ENCODE measurements at regions not wholly inside any gene's neighbourhood (a gene's known extent, or its start where the extent isn't known, plus 50 kb on each side); places are given as distances from the start of the nearest gene placed in this dataset.

DNA sequence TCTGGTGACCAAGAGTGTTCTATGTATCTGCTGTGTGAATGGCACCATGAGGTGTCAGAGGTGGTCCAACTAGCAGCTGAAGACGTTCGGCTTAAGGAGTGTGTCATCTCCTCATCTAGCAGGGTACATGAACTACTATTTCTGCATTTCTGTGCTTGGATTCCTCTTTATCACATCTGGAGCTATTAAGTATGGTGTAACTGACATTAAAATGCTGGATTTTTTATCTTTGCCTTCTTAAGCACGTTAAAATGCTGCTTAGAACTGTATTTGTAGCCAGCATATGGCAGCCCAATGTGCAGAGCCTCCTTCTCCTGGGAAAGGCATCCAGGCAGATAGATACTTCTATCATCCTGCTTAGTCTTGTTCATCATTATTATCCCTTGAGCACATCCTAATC, 409.3 kb upstream of the MMADHC start:
- H3K27ac ChIP-seq, result no peak overlapping the region
- TF ChIP-seq ZFX (IDR thresholded peaks at IDR 0.05), result no peak

DNA sequence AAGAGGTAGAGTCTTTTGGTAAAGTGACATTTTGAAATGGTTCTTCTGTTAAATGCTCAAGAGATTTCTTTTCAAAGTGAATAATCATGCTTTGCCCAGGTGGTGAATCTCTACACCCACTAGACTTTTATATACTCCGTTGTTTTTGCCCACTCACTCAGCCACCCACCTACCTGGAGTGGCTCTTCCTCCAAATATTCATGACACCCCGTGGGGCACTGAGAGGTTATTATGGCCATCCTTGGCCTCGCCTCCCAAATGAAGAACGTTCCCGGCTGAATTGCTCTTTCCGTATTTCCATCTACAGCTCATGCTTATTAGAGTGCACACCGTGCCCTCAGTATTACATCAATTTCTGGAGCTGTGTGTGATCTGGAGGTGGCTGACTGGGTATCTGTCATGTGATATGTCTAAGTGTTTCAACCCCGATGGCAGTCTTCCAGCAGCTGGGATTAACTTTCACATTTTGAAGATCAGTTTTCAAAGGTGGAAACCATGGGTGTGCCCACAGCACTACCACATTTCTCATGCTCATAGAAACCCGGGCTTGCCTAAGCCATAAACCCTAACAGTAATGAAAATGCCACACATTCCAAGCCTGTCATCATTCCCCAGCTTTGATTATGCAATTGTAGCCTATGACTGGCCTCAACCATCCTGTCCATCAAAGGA, 406.6 kb upstream of the MMADHC start:
- TF ChIP-seq ZFX (IDR thresholded peaks at IDR 0.05), result no peak
- TF ChIP-seq, protein P1, sequence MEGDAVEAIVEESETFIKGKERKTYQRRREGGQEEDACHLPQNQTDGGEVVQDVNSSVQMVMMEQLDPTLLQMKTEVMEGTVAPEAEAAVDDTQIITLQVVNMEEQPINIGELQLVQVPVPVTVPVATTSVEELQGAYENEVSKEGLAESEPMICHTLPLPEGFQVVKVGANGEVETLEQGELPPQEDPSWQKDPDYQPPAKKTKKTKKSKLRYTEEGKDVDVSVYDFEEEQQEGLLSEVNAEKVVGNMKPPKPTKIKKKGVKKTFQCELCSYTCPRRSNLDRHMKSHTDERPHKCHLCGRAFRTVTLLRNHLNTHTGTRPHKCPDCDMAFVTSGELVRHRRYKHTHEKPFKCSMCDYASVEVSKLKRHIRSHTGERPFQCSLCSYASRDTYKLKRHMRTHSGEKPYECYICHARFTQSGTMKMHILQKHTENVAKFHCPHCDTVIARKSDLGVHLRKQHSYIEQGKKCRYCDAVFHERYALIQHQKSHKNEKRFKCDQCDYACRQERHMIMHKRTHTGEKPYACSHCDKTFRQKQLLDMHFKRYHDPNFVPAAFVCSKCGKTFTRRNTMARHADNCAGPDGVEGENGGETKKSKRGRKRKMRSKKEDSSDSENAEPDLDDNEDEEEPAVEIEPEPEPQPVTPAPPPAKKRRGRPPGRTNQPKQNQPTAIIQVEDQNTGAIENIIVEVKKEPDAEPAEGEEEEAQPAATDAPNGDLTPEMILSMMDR (conservative IDR thresholded peaks at IDR 0.05), result no peak
- no peak overlapping the region for H3K27ac ChIP-seq

DNA sequence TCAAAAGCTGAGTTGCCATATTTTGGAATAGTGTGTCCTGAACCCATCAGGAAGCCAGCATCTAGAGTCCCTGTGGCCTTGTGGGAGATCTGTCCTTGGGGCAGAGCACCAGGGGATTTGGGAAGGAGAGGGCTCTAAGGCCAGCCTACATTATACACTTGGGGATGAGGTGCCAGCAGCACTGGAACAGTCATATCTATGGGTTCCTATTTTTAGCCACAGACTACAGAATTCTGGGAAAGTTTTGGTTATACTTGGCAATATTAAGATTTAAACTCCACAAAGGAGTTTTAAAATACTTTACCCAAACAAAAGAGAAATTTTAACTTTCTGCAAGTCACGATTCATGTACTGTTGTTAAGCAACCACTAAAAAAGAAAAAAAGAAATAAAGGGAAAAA, 405.7 kb upstream of the MMADHC start:
- H3K27ac ChIP-seq, result no peak overlapping the region
- TF ChIP-seq, protein P1 (conservative IDR thresholded peaks at IDR 0.05), result no peak
- TF ChIP-seq ZFX (IDR thresholded peaks at IDR 0.05), result no peak

DNA sequence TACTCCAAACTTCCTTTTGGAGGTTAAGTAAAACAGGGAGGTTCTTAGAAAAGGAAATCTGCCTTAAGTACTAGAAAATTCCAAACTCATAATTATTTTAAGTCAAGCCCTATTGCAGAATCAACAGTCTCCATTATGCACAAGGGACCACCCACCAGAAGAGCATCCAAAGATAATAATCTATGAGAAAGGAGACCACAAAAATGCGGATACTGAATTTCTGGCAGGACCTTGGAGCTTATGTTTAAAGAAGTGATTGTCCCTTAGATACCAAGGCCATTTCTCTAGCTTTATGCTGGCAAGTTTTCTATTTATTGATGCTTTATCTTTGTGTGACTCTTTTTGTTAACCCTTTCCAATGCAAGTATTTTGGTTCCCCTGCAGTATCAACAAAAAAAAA, 404.0 kb upstream of the MMADHC start:
- no peak overlapping the region for H3K27ac ChIP-seq
- TF ChIP-seq ZFX (IDR thresholded peaks at IDR 0.05), result no peak
- TF ChIP-seq, protein P1 (conservative IDR thresholded peaks at IDR 0.05), result peak; percentile 13; the same call in 1 of the 2 replicates

DNA sequence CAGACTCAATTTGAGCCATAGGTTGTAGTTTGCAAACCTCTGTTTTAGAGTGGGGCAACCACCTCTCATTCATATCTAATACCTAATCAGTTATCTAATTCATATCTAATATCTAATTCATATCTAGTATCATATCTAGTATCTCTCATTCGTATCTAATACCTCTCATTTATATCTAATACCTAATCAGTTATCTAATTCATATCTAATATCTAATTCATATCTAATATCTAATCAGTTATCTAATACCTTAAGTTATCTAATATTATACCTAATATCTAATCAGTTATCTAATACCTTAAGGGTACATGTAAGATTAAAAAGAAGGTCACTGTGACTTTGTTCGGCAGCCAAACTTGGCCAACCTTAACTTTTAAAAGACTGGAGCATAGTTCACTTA, 403.4 kb upstream of the MMADHC start:
- TF ChIP-seq, protein P1 (conservative IDR thresholded peaks at IDR 0.05), result no peak
- TF ChIP-seq ZFX (IDR thresholded peaks at IDR 0.05), result no peak
- H3K27ac ChIP-seq, result no peak overlapping the region

DNA sequence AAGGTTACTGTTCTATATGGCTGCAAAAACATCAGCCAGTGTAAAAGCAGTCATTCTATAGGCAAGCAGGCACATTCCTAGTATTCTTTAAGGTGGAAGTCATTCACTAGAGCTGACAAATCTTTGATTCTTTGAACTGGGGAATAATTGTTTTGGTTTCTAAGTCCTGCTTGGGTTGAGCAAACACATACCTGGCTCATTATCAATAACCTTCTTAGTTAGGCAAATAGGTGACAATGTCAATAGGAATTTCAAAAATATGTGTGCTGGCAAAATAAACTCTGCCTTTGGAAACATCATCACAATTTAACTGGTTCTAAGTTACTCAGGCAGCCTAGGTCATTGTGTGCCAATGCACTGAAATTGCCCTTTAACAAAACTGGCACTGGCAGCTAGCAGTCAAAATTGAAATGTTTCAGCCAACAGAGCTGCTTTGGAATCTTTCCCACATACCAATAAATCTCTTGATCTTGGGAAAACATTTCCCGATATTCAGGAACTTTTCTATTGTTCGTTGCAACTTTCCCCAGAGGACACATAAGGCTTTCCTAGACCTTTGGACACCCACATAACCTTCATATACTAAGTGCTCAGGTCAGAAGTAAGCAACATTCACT, 402.0 kb upstream of the MMADHC start:
- peak overlapping the region; percentile 59; the same call in 1 of the 2 replicates for H3K27ac ChIP-seq
- no peak for TF ChIP-seq ZFX (IDR thresholded peaks at IDR 0.05)
- TF ChIP-seq, protein P1 (conservative IDR thresholded peaks at IDR 0.05), result no peak

DNA sequence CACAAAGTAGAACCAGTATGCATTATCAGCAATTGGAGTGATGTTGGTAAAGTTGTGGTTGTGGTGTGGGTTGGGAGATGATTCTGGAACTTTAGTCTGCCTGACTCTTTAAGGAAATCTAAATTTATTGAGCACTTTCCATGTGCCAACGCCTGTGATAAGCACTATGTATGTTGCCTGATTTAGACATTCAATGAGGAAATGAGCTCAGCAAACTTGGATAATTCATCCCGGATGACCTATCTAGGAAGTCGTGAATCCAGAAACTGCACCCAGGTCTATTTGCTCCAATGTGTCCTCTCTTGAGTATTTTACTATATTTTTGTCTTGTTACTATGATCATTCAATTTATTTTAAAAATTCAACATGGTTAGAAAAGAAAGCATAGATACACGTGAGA, 400.8 kb upstream of the MMADHC start:
- TF ChIP-seq, protein P1 (conservative IDR thresholded peaks at IDR 0.05), result no peak
- no peak for TF ChIP-seq ZFX (IDR thresholded peaks at IDR 0.05)
- no peak overlapping the region; the same call in 1 of the 2 replicates for H3K27ac ChIP-seq

DNA sequence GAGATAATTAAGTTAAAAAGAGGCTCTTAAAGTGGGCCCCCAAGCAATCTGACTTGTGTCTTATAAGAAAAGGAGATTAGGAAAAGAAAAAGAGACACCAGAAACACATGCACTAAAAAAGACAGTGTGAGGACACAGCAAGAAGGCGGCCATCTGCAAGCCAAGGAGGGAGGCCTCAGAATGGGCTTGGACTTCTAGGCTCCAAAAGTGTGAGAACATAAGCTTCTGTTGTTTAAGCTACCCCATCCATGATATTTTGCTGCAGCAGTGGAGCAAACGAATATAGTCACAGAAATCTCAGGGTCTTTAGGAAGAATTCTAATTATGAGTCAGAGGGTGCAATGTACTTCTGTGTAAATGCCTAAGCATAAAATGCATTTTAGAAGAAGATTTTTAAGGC, 399.3 kb upstream of the MMADHC start:
- no peak overlapping the region for H3K27ac ChIP-seq
- TF ChIP-seq, protein P1 (conservative IDR thresholded peaks at IDR 0.05), result no peak
- no peak for TF ChIP-seq ZFX (IDR thresholded peaks at IDR 0.05)

Data from C4-2B (cell line).